Naive thymus-derived CD8-positive, alpha-beta T cell (primary cell): ENCODE measurements at regions not wholly inside any gene's neighbourhood (a gene's known extent, or its start where the extent isn't known, plus 50 kb on each side); places are given as distances from the start of the nearest gene placed in this dataset.

Experiments
- ATAC-seq, 2 donors: fragments of 150-1000 bp; cut with Tn5 transposase in 1 of 2; sonication (Bioruptor Pico), chemical (Tn5 transposase) in 1 of 2; 1 replicate in 1 of 2; 2 replicates in 1 of 2; pipeline ENCODE4 v1.10.0; 2021; ENCODE audit warnings: mild to moderate bottlenecking in 2 of 2, moderate library complexity in 2 of 2
- POLR2A ChIA-PET: fragments of 350-600 bp; sonication (Branson Sonifier 250); formaldehyde crosslinking; loops from one replicate; lab custom pipeline; 2021; ENCODE audit warnings: antibody characterized with exemption; lab: Charles Lee
- DNase-seq, 10 donors: peaks; one replicate each; pipeline versions ENCODE4 v3.0.0 to v3.0.0-alpha.2; 2020 to 2022
- H3K27ac Mint-ChIP-seq, 10 donors: one replicate each; pipeline ENCODE4 v1.8.0; 2020 to 2022; ENCODE audit warnings: mild to moderate bottlenecking in 10 of 10, mixed read lengths in 10 of 10, moderate library complexity in 4 of 10, inconsistent platforms in 1 of 10
- H3K27me3 Mint-ChIP-seq, 5 donors: one replicate each; pipeline ENCODE4 v1.8.0; 2021 to 2022; ENCODE audit warnings: mixed read lengths in 5 of 5
- H3K36me3 Mint-ChIP-seq, 3 donors: one replicate each; pipeline ENCODE4 v1.8.0; 2020 to 2022; ENCODE audit warnings: mixed read lengths in 3 of 3, mild to moderate bottlenecking in 2 of 3, inconsistent platforms in 1 of 3
- H3K4me1 Mint-ChIP-seq, 4 donors: one replicate each; pipeline ENCODE4 v1.8.0; 2021 to 2022; ENCODE audit warnings: mixed read lengths in 4 of 4
- H3K4me3 Mint-ChIP-seq, 10 donors: one replicate each; pipeline ENCODE4 v1.8.0; 2020 to 2022; ENCODE audit warnings: mild to moderate bottlenecking in 10 of 10, mixed read lengths in 10 of 10, moderate library complexity in 6 of 10, inconsistent platforms in 1 of 10
- H3K9me3 Mint-ChIP-seq, 9 donors: one replicate each; pipeline ENCODE4 v1.8.0; 2020 to 2022; ENCODE audit warnings: mixed read lengths in 9 of 9, mild to moderate bottlenecking in 3 of 9, inconsistent platforms in 1 of 9, moderate library complexity in 1 of 9

- Mint-ChIP-seq H3K27me3 (peaks cover 2 to 14% (median 5%) of the 10 kb centered on the region in 5 donors), H3K4me1 (peaks cover 0 to 2% (median 0%) of the 10 kb centered on the region in 4 donors), H3K36me3 (no peaks in the 10 kb centered on the region), H3K4me3 (no peak overlapping the region), H3K9me3 (peaks cover 0 to 12% (median 0%) of the 10 kb centered on the region in 9 donors), H3K27ac (no peak overlapping the region)
- DNase-seq (no peak), ATAC-seq (no peak)
- POLR2A ChIA-PET, result no interaction called here
Observed at GRCh38 chr2:220011859-220012258, 384.4 kb downstream of the SLC4A3 start.

GRCh38 chr2:220014961-220015360 lies 387.5 kb downstream of the SLC4A3 start:
- Mint-ChIP-seq H3K4me3 (no peak overlapping the region), H3K4me1 (no peaks in the 10 kb centered on the region), H3K36me3 (no peaks in the 10 kb centered on the region), H3K27me3 (peaks cover 0 to 3% (median 2%) of the 10 kb centered on the region in 5 donors), H3K9me3 (peaks cover 0 to 7% (median 0%) of the 10 kb centered on the region in 9 donors), H3K27ac (no peak overlapping the region)
- no peak for ATAC-seq
- POLR2A ChIA-PET, result no interaction called here
- DNase-seq, result no peak

- Mint-ChIP-seq H3K4me1 (no peaks in the 10 kb centered on the region), H3K27ac (no peak overlapping the region)
- no peak for DNase-seq
Observed at GRCh38 chr2:220015576-220015975, 388.1 kb downstream of the SLC4A3 start.

DNA sequence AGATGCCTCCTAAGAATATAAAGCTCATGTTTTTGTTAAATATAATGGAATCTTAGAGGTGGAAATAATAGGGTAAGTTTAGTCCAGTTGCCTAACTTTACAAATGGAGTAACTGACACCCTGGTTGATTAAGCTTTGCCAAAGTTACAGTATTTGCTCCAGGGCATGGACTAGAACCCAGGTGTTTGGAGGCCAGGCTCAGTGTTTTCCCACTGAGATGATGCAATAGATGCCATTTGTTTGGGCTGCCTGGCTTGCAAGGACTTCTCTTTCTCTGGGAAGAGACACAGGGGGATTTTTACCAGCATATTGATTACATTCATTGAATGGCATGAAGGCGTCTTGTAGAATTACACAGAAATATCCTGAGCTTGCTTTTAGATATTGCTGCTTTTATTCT lies 397.8 kb downstream of the SLC4A3 start:
- peaks cover 0 to 7% (median 0%) of the 10 kb centered on the region in 9 donors for H3K9me3 Mint-ChIP-seq
- H3K4me3 Mint-ChIP-seq, result no peak overlapping the region
- H3K27ac Mint-ChIP-seq, result no peak overlapping the region
- POLR2A ChIA-PET, result no interaction called here
- ATAC-seq, result no peak
- no peak for DNase-seq
- no peaks in the 10 kb centered on the region for H3K4me1 Mint-ChIP-seq
- H3K36me3 Mint-ChIP-seq, result no peaks in the 10 kb centered on the region
- peaks cover 0 to 8% (median 0%) of the 10 kb centered on the region in 5 donors for H3K27me3 Mint-ChIP-seq

More at GRCh38 chr2:220015576-220015975, 388.1 kb downstream of the SLC4A3 start:
- H3K27me3 Mint-ChIP-seq, result peaks cover 0 to 3% (median 0%) of the 10 kb centered on the region in 5 donors
- H3K36me3 Mint-ChIP-seq, result no peaks in the 10 kb centered on the region
- no peak for ATAC-seq
- H3K4me3 Mint-ChIP-seq, result no peak overlapping the region
- peaks cover 0 to 7% (median 0%) of the 10 kb centered on the region in 9 donors for H3K9me3 Mint-ChIP-seq
- POLR2A ChIA-PET, result no interaction called here

DNA sequence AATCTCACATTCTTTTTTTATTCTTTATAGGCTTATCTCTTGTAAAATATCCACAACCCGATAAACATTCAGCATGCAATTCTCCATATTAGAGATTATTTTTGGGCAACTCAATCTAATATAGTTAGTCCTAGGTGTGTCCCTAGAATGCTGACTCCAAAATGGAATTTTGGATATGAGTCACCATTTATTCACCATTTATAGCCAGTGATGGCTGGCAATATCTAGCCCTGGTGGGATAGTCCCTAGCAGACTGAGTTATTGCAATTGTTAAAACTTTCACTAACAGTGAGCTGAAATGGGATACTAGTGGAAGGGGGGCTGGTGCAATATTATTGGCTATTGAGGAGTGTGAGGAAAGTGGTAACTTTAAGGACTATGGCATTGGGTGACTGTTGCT lies 401.6 kb downstream of the SLC4A3 start:
- no peak overlapping the region for H3K27ac Mint-ChIP-seq
- no peak for DNase-seq
- no peaks in the 10 kb centered on the region for H3K4me1 Mint-ChIP-seq
- POLR2A ChIA-PET, result no interaction called here
- H3K4me3 Mint-ChIP-seq, result no peak overlapping the region
- no peaks in the 10 kb centered on the region for H3K36me3 Mint-ChIP-seq
- peaks cover 0 to 14% (median 0%) of the 10 kb centered on the region in 5 donors for H3K27me3 Mint-ChIP-seq
- H3K9me3 Mint-ChIP-seq, result peaks cover 0 to 11% (median 0%) of the 10 kb centered on the region in 9 donors
- no peak for ATAC-seq

DNA sequence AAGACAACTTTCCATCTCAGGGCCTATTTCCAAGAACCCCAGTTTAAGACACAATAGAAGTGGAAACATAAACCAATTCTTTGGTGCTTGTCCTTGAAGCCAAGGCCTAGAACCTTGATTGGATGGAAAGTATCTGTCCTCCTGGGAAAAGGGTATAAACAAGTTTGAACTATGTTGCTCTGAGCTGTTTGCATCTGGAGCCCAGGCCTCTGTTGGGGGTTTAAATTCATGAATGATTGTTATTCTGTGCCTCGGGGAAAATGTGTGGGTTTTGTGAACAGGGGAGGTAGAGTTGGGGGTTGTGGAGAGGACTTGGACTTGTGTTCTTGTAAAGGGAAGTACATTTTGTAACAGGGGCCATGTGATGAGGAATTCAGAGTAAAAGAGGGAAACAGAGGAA lies 406.1 kb downstream of the SLC4A3 start:
- H3K4me3 Mint-ChIP-seq, result no peak overlapping the region
- POLR2A ChIA-PET, result no interaction called here
- ATAC-seq (no peak), DNase-seq (no peak)
- H3K27me3 Mint-ChIP-seq, result peaks cover 0 to 8% (median 0%) of the 10 kb centered on the region in 5 donors
- H3K4me1 Mint-ChIP-seq, result no peaks in the 10 kb centered on the region
- H3K27ac Mint-ChIP-seq, result no peak overlapping the region
- H3K36me3 Mint-ChIP-seq, result no peaks in the 10 kb centered on the region
- peaks cover 0 to 8% (median 0%) of the 10 kb centered on the region in 9 donors for H3K9me3 Mint-ChIP-seq

GRCh38 chr2:220034426-220035130 lies 407.1 kb downstream of the SLC4A3 start:
- Mint-ChIP-seq H3K27me3 (peaks cover 0 to 8% (median 0%) of the 10 kb centered on the region in 5 donors), H3K9me3 (peaks cover 0 to 4% (median 0%) of the 10 kb centered on the region in 9 donors), H3K4me3 (no peak overlapping the region), H3K36me3 (no peaks in the 10 kb centered on the region), H3K4me1 (no peaks in the 10 kb centered on the region), H3K27ac (no peak overlapping the region)
- POLR2A ChIA-PET, result no interaction called here
- DNase-seq (no peak), ATAC-seq (no peak)

DNA sequence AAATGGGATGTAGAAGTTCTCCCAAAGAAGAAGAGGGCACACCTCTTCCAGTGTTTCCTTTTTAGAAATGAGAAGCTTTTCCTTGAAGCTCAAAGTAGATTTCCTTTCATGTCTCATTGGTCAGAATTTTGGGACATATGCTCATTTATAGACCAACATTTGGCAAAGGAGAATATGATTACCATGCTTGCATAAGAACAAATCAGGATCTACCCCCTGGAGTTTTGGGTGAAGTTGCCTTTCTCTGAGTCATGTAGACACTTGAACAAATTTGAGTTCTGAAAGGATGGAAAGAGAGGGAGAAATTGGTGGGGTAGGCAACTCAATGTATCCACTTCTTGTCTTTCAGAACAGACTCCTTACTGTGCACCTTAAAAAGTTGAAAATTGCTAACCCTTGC lies 409.0 kb downstream of the SLC4A3 start:
- no peak for ATAC-seq
- H3K36me3 Mint-ChIP-seq, result no peaks in the 10 kb centered on the region
- H3K27ac Mint-ChIP-seq, result peak overlapping the region in 1 of 10 donors; percentile 16
- peaks cover 0 to 4% (median 0%) of the 10 kb centered on the region in 9 donors for H3K9me3 Mint-ChIP-seq
- POLR2A ChIA-PET, result no interaction called here
- DNase-seq, result no peak
- no peaks in the 10 kb centered on the region for H3K4me1 Mint-ChIP-seq
- H3K4me3 Mint-ChIP-seq, result no peak overlapping the region
- H3K27me3 Mint-ChIP-seq, result peaks cover 0 to 7% (median 0%) of the 10 kb centered on the region in 5 donors

- ATAC-seq, result no peak
- no peaks in the 10 kb centered on the region for H3K4me1 Mint-ChIP-seq
- DNase-seq, result no peak
- H3K36me3 Mint-ChIP-seq, result no peaks in the 10 kb centered on the region
- POLR2A ChIA-PET, result no interaction called here
- peaks cover 0 to 18% (median 0%) of the 10 kb centered on the region in 5 donors for H3K27me3 Mint-ChIP-seq
- H3K4me3 Mint-ChIP-seq, result no peak overlapping the region
- H3K27ac Mint-ChIP-seq, result no peak overlapping the region
- peaks cover 0 to 2% (median 0%) of the 10 kb centered on the region in 9 donors for H3K9me3 Mint-ChIP-seq
Observed at GRCh38 chr2:220040346-220040745, 412.9 kb downstream of the SLC4A3 start.

- no peak for DNase-seq
- peaks cover 0 to 18% (median 3%) of the 10 kb centered on the region in 5 donors for H3K27me3 Mint-ChIP-seq
- POLR2A ChIA-PET, result no interaction called here
- H3K36me3 Mint-ChIP-seq, result no peaks in the 10 kb centered on the region
- H3K4me3 Mint-ChIP-seq, result no peak overlapping the region
- peaks cover 0 to 3% (median 0%) of the 10 kb centered on the region in 9 donors for H3K9me3 Mint-ChIP-seq
- no peaks in the 10 kb centered on the region for H3K4me1 Mint-ChIP-seq
- no peak for ATAC-seq
- no peak overlapping the region for H3K27ac Mint-ChIP-seq
Observed at GRCh38 chr2:220041447-220041846, 414.0 kb downstream of the SLC4A3 start.

DNA sequence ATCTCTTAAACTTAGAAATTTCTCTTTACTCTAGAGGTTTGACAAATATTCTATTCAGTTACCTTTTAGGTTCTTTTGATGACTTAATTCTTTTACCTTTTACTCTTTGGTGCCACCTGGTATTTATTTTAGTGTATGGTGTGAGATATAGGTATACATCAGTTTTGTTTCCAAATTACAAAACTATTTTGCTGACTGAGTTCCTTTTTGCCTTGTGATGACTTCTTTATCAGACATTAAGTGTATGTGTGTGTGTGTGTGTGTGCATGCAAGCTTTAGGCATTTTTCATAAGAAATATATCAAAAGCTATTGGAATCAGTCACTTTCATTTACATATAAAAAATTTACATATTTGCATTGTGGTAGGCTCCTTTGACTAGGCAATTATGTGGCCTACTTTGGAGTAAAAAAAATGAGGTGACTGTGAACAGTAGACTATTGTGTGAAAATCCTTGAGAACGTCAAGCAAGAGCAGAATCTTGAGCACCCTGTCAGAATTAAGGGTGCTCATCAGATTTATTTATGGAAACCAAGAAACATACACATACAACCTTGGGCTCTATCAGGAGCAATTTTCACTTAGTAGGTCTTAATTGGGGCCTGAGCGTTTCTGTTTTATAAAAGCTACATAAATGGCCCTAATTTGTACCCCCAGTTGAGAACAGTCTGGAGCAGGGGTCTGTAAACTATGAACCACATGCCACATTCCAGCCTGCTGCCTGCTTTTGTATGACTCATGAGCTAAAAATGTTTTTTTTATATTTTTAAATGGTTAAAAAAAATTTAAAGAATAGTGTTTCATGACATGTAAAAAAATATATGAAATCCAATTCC lies 415.9 kb downstream of the SLC4A3 start:
- Mint-ChIP-seq H3K9me3 (peaks cover 0 to 3% (median 0%) of the 10 kb centered on the region in 9 donors), H3K4me3 (no peak overlapping the region), H3K27me3 (peaks cover 0 to 22% (median 3%) of the 10 kb centered on the region in 5 donors), H3K36me3 (no peaks in the 10 kb centered on the region), H3K4me1 (no peaks in the 10 kb centered on the region), H3K27ac (no peak overlapping the region)
- ATAC-seq, result no peak
- no peak for DNase-seq
- POLR2A ChIA-PET, result no interaction called here

DNA sequence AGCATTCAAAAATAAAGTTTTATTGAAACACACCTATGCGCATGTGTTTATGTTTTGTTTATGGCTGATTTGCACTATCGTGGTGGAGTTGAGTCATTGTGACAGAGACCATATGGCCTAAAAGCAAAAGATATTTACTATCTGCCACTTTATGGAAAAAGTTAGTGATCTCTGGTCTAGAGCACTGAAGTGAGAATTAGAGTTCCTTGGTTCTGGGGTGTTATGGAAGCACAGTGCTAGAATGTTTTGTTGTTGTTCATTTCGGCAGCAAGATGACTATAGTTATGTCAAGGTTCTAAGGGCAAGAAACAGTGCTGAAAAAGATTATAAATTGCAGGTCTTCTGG lies 416.5 kb downstream of the SLC4A3 start:
- ATAC-seq (no peak), DNase-seq (no peak)
- POLR2A ChIA-PET, result no interaction called here
- Mint-ChIP-seq H3K27ac (no peak overlapping the region), H3K4me1 (no peaks in the 10 kb centered on the region), H3K36me3 (no peaks in the 10 kb centered on the region), H3K4me3 (no peak overlapping the region), H3K27me3 (peaks cover 0 to 24% (median 3%) of the 10 kb centered on the region in 5 donors), H3K9me3 (peaks cover 0 to 3% (median 0%) of the 10 kb centered on the region in 9 donors)

DNA sequence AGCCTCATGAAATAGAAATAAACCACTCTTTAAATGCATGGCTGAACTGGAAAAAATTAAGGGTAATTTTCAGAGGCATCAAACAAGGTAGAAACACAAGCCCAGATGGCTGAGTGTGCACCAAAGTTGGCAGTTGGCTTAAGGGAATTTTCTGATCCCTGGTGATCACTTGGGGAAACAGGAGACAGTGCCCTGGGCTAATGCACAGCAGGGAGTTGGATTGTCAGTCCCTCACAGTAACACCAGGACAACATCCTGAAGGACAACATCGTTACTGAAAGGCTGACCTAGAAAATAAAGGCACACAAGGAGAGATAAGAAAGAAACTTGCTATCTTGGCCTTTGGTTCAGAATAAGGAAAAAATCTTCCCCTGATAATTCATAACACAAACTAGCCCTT lies 417.0 kb downstream of the SLC4A3 start:
- ATAC-seq (no peak), DNase-seq (no peak)
- Mint-ChIP-seq H3K27ac (no peak overlapping the region), H3K9me3 (peaks cover 0 to 3% (median 0%) of the 10 kb centered on the region in 9 donors), H3K4me3 (no peak overlapping the region), H3K27me3 (peaks cover 0 to 20% (median 3%) of the 10 kb centered on the region in 5 donors), H3K36me3 (no peaks in the 10 kb centered on the region), H3K4me1 (no peaks in the 10 kb centered on the region)
- POLR2A ChIA-PET, result no interaction called here
